K562 (cell line): ENCODE measurements at regions not wholly inside any gene's neighbourhood (a gene's known extent, or its start where the extent isn't known, plus 50 kb on each side); places are given as distances from the start of the nearest gene placed in this dataset.

Experiments used
- ATAC-seq: fragments of 200-7000 bp; cut with Tn5 transposase; 3 replicates; pipeline ENCODE4 v1.9.1; 2020; ENCODE audit warnings: moderate library complexity
- BruUV-seq: library from RNA; stranded (reverse); fragments of 400-500 nt; replicated peaks from 2 replicates; lab custom pipeline; 2021; lab: Mats Ljungman, UMichigan
- CTCF ChIA-PET: fragments of 300-600 bp; formaldehyde crosslinking; extraction: SDS; loops from one replicate; lab custom pipeline; 2021; ENCODE audit warnings: low intra/inter-chr PET ratio; lab: Yijun Ruan, JAX
- POLR2A ChIA-PET: fragments of 300-600, 350-650 bp; sonication (Branson Sonifier 250); formaldehyde crosslinking; extraction: SDS; loops from one replicate; lab custom pipeline; 2021; ENCODE audit warnings: antibody characterized with exemption, inconsistent platforms; lab: Yijun Ruan, JAX
- DNase-seq, 4 experiments: peaks; one replicate each; pipeline versions ENCODE4 v3.0.0 to v3.0.0-alpha.2; 2011 to 2018; ENCODE audit warnings: low spot score in 3 of 4, mixed read lengths in 3 of 4; ENCODE audit errors: extremely low read depth in 1 of 4
- FAIRE-seq: peaks from 2 replicates; lab custom pipeline; 2011; peaks lifted over from hg19 to GRCh38; lab: Jason Lieb, UNC
- H2AFZ ChIP-seq: 2 replicates; pipeline ENCODE4 v1.6.0; 2011; ENCODE audit warnings: low read depth, low read length, control low read depth, inconsistent platforms
- H3K27ac ChIP-seq: fragments of 200-600 bp; 3 replicates; pipeline ENCODE4 v1.8.0; 2011; ENCODE audit warnings: low read depth, mild to moderate bottlenecking, control low read depth, inconsistent platforms, low read length, moderate library complexity, mixed read lengths; ENCODE audit errors: extremely low read depth
- H3K27me3 ChIP-seq, 2 experiments: fragments of 300-600 bp in 1 of 2; 2 replicates in 1 of 2; 3 replicates in 1 of 2; pipeline versions ENCODE4 v1.6.0 to v1.8.0; 2011; ENCODE audit warnings: inconsistent platforms in 2 of 2, low read length in 2 of 2, mild to moderate bottlenecking in 1 of 2, mixed read lengths in 1 of 2, moderate library complexity in 1 of 2; ENCODE audit not compliant: control insufficient read depth in 2 of 2, insufficient read depth in 2 of 2
- H3K36me3 ChIP-seq: fragments of 300-600 bp; 3 replicates; pipeline ENCODE4 v1.8.0; 2011; ENCODE audit warnings: mild to moderate bottlenecking, low read length, inconsistent platforms; ENCODE audit not compliant: control insufficient read depth, insufficient read depth
- H3K4me1 ChIP-seq, 2 experiments: fragments of 200-600 bp in 1 of 2; replicated peaks in 1 of 2; 2 replicates in 1 of 2; 3 replicates in 1 of 2; pipeline versions ENCODE4 v1.5.1 to v1.8.0; 2011; ENCODE audit warnings: inconsistent platforms in 2 of 2, low read length in 2 of 2, mild to moderate bottlenecking in 1 of 2, mixed read lengths in 1 of 2, moderate library complexity in 1 of 2; ENCODE audit not compliant: control insufficient read depth in 2 of 2, insufficient read depth in 2 of 2
- H3K4me2 ChIP-seq: 2 replicates; pipeline ENCODE4 v1.6.1; 2011; ENCODE audit warnings: low read length, control low read depth, inconsistent platforms, mixed read lengths; ENCODE audit not compliant: insufficient read depth
- H3K4me3 ChIP-seq: fragments of 200-600 bp; sonication (generic), shearing (Covaris generic); 2 replicates; pipeline ENCODE4 v1.5.1; 2016; ENCODE audit warnings: control low read depth, inconsistent platforms
- H3K79me2 ChIP-seq: fragments of 200-600 bp; 3 replicates; pipeline ENCODE4 v1.8.0; 2011; ENCODE audit warnings: low read length, inconsistent platforms; ENCODE audit not compliant: control insufficient read depth, insufficient read depth
- H3K9ac ChIP-seq, 2 experiments: 2 replicates each; pipeline versions ENCODE4 v1.6.0 to v1.6.1; 2011; ENCODE audit warnings: low read depth in 2 of 2, low read length in 2 of 2, control low read depth in 1 of 2, inconsistent platforms in 1 of 2, mild to moderate bottlenecking in 1 of 2, mixed read lengths in 1 of 2; ENCODE audit not compliant: insufficient read depth in 1 of 2
- H3K9me1 ChIP-seq: one replicate; pipeline ENCODE4 v1.6.0; 2011; ENCODE audit warnings: inconsistent platforms, mild to moderate bottlenecking, low read length, moderate library complexity; ENCODE audit not compliant: control insufficient read depth, insufficient read depth
- H3K9me3 ChIP-seq: replicated peaks from 2 replicates; pipeline ENCODE4 v1.5.1; 2011; ENCODE audit warnings: low read depth, low read length, inconsistent platforms; ENCODE audit not compliant: control insufficient read depth, insufficient read depth
- H4K20me1 ChIP-seq: replicated peaks from 2 replicates; pipeline ENCODE4 v1.6.1; 2011; ENCODE audit warnings: low read length, inconsistent platforms, mixed read lengths; ENCODE audit not compliant: control insufficient read depth, insufficient read depth
- BMI1 ChIP-seq: fragments of 150-350 bp; IDR thresholded peaks from 2 replicates; pipeline ENCODE4 v1.6.1; 2014; ENCODE audit warnings: low read length
- BRCA1 ChIP-seq, 2 experiments: fragments of 450-650 bp in 1 of 2; sonication (generic) in 1 of 2; formaldehyde crosslinking in 1 of 2; IDR thresholded peaks; 2 replicates each; pipeline versions ENCODE4 v1.5.0 to v1.6.1; 2017 to 2020; ENCODE audit warnings: mild to moderate bottlenecking in 1 of 2, missing genetic modification reagents in 1 of 2
- GATAD2A ChIP-seq: fragments of 450-650 bp; IDR thresholded peaks from 2 replicates; pipeline ENCODE4 v1.6.1; 2017
- IFI16 ChIP-seq: fragments of 250-450 bp; sonication (Bioruptor Pico); IDR thresholded peaks from 2 replicates; pipeline ENCODE4 v2.1.2; 2022; ENCODE audit warnings: mild to moderate bottlenecking, inconsistent platforms
- MYC ChIP-seq, 2 experiments: fragments of 250-450 bp in 1 of 2; sonication (Bioruptor Pico) in 1 of 2; IDR thresholded peaks; 2 replicates each; pipeline versions ENCODE4 v1.5.1 to v1.6.1; 2012 to 2021; ENCODE audit warnings: low read depth in 2 of 2, borderline replicate concordance in 1 of 2, improper control_type of control experiment in 1 of 2, low read length in 1 of 2, mild to moderate bottlenecking in 1 of 2, moderate library complexity in 1 of 2
- PHB2 ChIP-seq: fragments of 450-650 bp; IDR thresholded peaks from 2 replicates; pipeline ENCODE4 v1.6.1; 2017; ENCODE audit warnings: low read depth
- YY1 ChIP-seq, 3 experiments: IDR thresholded peaks; 2 replicates each; pipeline ENCODE4 v1.6.1; 2011; ENCODE audit warnings: low read length in 2 of 3, mild to moderate bottlenecking in 2 of 3, moderate library complexity in 2 of 3, borderline replicate concordance in 1 of 3, control low read depth in 1 of 3, low read depth in 1 of 3; ENCODE audit not compliant: insufficient read depth in 3 of 3, insufficient replicate concordance in 2 of 3, control insufficient read depth in 1 of 3, insufficient read length in 1 of 3; ENCODE audit errors: extremely low read depth in 1 of 3
- ZC3H11A ChIP-seq: IDR thresholded peaks from 2 replicates; pipeline ENCODE4 v1.6.1; 2012; ENCODE audit warnings: low read depth, low read length, improper control_type of control experiment
- ZC3H4 ChIP-seq: sonication (generic); formaldehyde crosslinking; IDR thresholded peaks from 2 replicates; pipeline ENCODE4 v1.9.0; 2021; ENCODE audit warnings: missing genetic modification reagents, borderline replicate concordance
- WGBS: fragments of 100-300 bp; shearing (Covaris generic); methylation state at CpG from one replicate; pipeline ENCODE4 v1.1.6; 2016; ENCODE audit warnings: low coverage, mixed read lengths; ENCODE audit not compliant: insufficient coverage; ENCODE audit errors: missing lambda C conversion rate; 5-methylcytosine and 5-hydroxymethylcytosine counted together
- in situ Hi-C: fragments of 300-500 bp; cut with MboI; formaldehyde crosslinking; loops from 4 replicates; pipeline ENCODE4 v1.15.0; 2018; ENCODE audit warnings: inconsistent platforms, mixed read lengths
- intact Hi-C: fragments of 100-400 bp; cut with micrococcal nuclease; formaldehyde crosslinking; loops from 2 replicates; pipeline ENCODE4 v1.14.2; 2022
- TF ChIP-seq, protein P1 (sequence below), 2 experiments: IDR thresholded peaks in 1 of 2; conservative IDR thresholded peaks in 1 of 2; 2 replicates each; pipeline ENCODE4 v1.6.1; 2016; ENCODE audit warnings: low read depth in 2 of 2, mild to moderate bottlenecking in 1 of 2, missing compliant biosample characterization in 1 of 2, missing genetic modification characterization in 1 of 2, moderate library complexity in 1 of 2
- TF ChIP-seq, protein P2 (sequence below): fragments of 450-650 bp; IDR thresholded peaks from 2 replicates; pipeline ENCODE4 v1.6.1; 2017; ENCODE audit warnings: antibody characterized with exemption, mild to moderate bottlenecking

DNA sequence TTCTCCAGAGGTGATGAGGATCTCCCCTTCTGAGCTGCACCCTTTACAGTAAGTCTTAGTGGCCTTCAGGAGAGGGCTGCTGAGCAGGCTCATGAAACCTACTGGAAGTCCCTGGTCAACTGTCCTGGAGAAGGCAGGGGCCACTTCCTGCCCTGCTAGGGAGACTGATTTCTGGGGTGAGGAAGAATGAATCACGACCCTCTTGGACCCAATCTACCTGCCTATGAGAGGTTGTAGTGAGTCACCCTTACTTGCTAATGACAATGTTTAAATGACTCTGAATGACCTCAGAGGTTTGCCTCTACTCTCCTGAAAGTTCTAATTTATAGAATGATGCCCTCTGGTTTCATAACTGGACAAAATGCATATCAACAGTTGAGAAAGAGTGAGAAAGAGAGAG is 79.4 kb upstream of the FAM136A start (continued):
- TF ChIP-seq, protein P1, sequence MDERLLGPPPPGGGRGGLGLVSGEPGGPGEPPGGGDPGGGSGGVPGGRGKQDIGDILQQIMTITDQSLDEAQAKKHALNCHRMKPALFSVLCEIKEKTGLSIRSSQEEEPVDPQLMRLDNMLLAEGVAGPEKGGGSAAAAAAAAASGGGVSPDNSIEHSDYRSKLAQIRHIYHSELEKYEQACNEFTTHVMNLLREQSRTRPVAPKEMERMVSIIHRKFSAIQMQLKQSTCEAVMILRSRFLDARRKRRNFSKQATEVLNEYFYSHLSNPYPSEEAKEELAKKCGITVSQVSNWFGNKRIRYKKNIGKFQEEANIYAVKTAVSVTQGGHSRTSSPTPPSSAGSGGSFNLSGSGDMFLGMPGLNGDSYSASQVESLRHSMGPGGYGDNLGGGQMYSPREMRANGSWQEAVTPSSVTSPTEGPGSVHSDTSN (CRISPR knock-in tag; IDR thresholded peaks at IDR 0.05; ENCODE audit: low read depth), result no peak
- TF ChIP-seq, protein P1 (tag; conservative IDR thresholded peaks at IDR 0.05; ENCODE audit: low read depth), result no peak
- TF ChIP-seq ZC3H11A (no peak), MYC (IDR thresholded peaks at IDR 0.05; ENCODE audit: low read depth, low read length) (no peak), MYC (CRISPR knock-in tag; IDR thresholded peaks at IDR 0.05; ENCODE audit: borderline replicate concordance, low read depth) (no peak), GATAD2A (no peak)

DNA sequence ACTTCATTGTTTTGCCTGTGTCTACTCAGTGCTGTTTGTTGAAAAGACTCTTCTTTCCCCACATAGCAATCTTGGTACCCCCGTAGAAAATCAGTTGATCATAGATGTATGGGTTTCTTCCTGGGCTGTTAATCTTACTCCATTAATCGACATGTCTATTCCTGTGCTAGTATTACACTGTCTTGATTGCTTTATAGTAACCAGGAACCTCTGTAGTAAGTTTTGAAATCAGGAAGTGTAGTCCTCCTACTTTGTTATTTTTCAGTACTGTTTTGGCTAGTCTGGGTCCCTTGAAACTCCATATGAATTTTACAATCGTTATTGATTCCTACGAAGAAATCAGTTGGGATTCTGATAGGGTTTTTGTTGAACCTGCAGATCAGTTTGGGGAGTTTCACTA is 78.8 kb upstream of the FAM136A start:
- Histone ChIP-seq H3K9me3 (no peaks in the 10 kb centered on the region), H3K79me2 (no peaks in the 10 kb centered on the region), H3K4me2 (no peak overlapping the region), H3K27ac (no peak overlapping the region), H4K20me1 (no peaks in the 10 kb centered on the region), H3K9ac (no peak overlapping the region), H3K27me3 (peaks cover 2 to 9% of the 10 kb centered on the region in 2 experiments; a peak in 1 of 5 replicates), H3K4me1 (no peaks in the 10 kb centered on the region), H3K9me1 (no peaks in the 10 kb centered on the region), H2AFZ (no peak overlapping the region), H3K4me3 (no peak overlapping the region), H3K36me3 (no peaks in the 10 kb centered on the region)
- DNase-seq, result no peak
- FAIRE-seq, result no peak
- whole genome bisulfite sequencing, result 0% methylated on average over 4 of the region's 4 CpGs
- ChIA-PET CTCF (no interaction called here), POLR2A (no interaction called here)
- no peak for ATAC-seq
- intact Hi-C loops, result loop anchor here (10.0 kb wide), 1 partner anchor 114 kb away; no protein-coding TSS in a partner anchor
- no TSS peak for BruUV-seq
- in situ Hi-C loops, result no loop called here
- TF ChIP-seq GATAD2A, result no peak
- no peak for TF ChIP-seq PHB2
- no peak for TF ChIP-seq BMI1
- TF ChIP-seq BRCA1 (IDR thresholded peaks at IDR 0.05), result no peak
- TF ChIP-seq BRCA1 (CRISPR knock-in tag; IDR thresholded peaks at IDR 0.05), result no peak
- TF ChIP-seq IFI16 (CRISPR knock-in tag), result no peak
- no peak for TF ChIP-seq YY1 (IDR thresholded peaks at IDR 0.05; ENCODE audit: borderline replicate concordance in 1 of 3, control insufficient read depth in 1 of 3, extremely low read depth in 1 of 3, insufficient read depth in 3 of 3, insufficient read length in 1 of 3, insufficient replicate concordance in 2 of 3, low read depth in 1 of 3, low read length in 2 of 3)
- TF ChIP-seq ZC3H4 (CRISPR knock-in tag), result no peak
- TF ChIP-seq, protein P2, sequence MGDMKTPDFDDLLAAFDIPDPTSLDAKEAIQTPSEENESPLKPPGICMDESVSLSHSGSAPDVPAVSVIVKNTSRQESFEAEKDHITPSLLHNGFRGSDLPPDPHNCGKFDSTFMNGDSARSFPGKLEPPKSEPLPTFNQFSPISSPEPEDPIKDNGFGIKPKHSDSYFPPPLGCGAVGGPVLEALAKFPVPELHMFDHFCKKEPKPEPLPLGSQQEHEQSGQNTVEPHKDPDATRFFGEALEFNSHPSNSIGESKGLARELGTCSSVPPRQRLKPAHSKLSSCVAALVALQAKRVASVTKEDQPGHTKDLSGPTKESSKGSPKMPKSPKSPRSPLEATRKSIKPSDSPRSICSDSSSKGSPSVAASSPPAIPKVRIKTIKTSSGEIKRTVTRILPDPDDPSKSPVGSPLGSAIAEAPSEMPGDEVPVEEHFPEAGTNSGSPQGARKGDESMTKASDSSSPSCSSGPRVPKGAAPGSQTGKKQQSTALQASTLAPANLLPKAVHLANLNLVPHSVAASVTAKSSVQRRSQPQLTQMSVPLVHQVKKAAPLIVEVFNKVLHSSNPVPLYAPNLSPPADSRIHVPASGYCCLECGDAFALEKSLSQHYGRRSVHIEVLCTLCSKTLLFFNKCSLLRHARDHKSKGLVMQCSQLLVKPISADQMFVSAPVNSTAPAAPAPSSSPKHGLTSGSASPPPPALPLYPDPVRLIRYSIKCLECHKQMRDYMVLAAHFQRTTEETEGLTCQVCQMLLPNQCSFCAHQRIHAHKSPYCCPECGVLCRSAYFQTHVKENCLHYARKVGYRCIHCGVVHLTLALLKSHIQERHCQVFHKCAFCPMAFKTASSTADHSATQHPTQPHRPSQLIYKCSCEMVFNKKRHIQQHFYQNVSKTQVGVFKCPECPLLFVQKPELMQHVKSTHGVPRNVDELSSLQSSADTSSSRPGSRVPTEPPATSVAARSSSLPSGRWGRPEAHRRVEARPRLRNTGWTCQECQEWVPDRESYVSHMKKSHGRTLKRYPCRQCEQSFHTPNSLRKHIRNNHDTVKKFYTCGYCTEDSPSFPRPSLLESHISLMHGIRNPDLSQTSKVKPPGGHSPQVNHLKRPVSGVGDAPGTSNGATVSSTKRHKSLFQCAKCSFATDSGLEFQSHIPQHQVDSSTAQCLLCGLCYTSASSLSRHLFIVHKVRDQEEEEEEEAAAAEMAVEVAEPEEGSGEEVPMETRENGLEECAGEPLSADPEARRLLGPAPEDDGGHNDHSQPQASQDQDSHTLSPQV, result no peak
